Chondrocyte (in vitro differentiated cells): ENCODE measurements at regions not wholly inside any gene's neighbourhood (a gene's known extent, or its start where the extent isn't known, plus 50 kb on each side); places are given as distances from the start of the nearest gene placed in this dataset.
"Not testable (repeated sequence)": the region's sequence is repeated elsewhere in the genome, so short reads cannot be mapped to it uniquely, and the experiment has no call there.

Experiments
- DNase-seq: peaks from one replicate; pipeline ENCODE4 v3.0.0; 2021; ENCODE audit warnings: mixed read lengths, low spot score
- H3K27ac Mint-ChIP-seq: one replicate; pipeline ENCODE4 v1.8.0; 2021; ENCODE audit warnings: mild to moderate bottlenecking, moderate library complexity, mixed read lengths; ENCODE audit not compliant: unreplicated experiment
- H3K27me3 Mint-ChIP-seq: 2 replicates; pipeline ENCODE4 v1.8.0; 2021; ENCODE audit warnings: low read depth, mixed read lengths
- H3K36me3 Mint-ChIP-seq: 2 replicates; pipeline ENCODE4 v1.8.0; 2021; ENCODE audit warnings: low read depth, mixed read lengths
- H3K4me1 Mint-ChIP-seq: 2 replicates; pipeline ENCODE4 v1.8.0; 2021; ENCODE audit warnings: low read depth, mild to moderate bottlenecking, mixed read lengths
- H3K4me3 Mint-ChIP-seq: one replicate; pipeline ENCODE4 v1.8.0; 2021; ENCODE audit warnings: mild to moderate bottlenecking, moderate library complexity, mixed read lengths; ENCODE audit not compliant: unreplicated experiment
- H3K9me3 Mint-ChIP-seq: 2 replicates; pipeline ENCODE4 v1.8.0; 2021; ENCODE audit warnings: low read depth, mixed read lengths
- TF ChIP-seq, protein P1 (sequence below): fragments of 200-600 bp; sonication (generic); IDR thresholded peaks from 2 replicates; pipeline ENCODE4 v1.5.0; 2021; ENCODE audit warnings: antibody characterized with exemption, mild to moderate bottlenecking, moderate library complexity

DNA sequence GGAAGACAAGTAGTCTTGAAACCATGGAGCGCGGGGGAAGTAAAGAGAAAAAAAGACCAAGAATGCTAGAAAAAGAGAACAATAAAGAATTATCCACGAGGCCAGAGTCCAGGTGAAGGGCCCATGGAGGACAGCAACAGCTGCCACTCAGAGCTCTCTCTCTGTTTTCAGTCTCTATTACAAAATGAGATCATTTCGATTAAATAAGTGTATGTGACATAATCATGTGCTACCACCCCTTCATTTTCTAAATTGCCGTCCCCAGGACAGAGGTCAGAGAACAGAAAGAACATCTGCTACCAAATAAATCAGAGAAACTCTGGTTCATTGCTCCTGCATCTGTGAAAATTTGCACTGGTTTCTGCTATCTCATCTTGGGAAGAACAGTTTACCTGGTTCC is 838.7 kb downstream of the RNF144A start:
- Mint-ChIP-seq H3K27me3 (no peaks in the 10 kb centered on the region), H3K4me1 (no peaks in the 10 kb centered on the region), H3K27ac (no peak overlapping the region), H3K4me3 (no peak overlapping the region), H3K9me3 (peaks cover 30% of the 10 kb centered on the region), H3K36me3 (peaks cover 3% of the 10 kb centered on the region)
- TF ChIP-seq, protein P1, sequence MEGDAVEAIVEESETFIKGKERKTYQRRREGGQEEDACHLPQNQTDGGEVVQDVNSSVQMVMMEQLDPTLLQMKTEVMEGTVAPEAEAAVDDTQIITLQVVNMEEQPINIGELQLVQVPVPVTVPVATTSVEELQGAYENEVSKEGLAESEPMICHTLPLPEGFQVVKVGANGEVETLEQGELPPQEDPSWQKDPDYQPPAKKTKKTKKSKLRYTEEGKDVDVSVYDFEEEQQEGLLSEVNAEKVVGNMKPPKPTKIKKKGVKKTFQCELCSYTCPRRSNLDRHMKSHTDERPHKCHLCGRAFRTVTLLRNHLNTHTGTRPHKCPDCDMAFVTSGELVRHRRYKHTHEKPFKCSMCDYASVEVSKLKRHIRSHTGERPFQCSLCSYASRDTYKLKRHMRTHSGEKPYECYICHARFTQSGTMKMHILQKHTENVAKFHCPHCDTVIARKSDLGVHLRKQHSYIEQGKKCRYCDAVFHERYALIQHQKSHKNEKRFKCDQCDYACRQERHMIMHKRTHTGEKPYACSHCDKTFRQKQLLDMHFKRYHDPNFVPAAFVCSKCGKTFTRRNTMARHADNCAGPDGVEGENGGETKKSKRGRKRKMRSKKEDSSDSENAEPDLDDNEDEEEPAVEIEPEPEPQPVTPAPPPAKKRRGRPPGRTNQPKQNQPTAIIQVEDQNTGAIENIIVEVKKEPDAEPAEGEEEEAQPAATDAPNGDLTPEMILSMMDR, result no peak
- DNase-seq, result no peak

DNA sequence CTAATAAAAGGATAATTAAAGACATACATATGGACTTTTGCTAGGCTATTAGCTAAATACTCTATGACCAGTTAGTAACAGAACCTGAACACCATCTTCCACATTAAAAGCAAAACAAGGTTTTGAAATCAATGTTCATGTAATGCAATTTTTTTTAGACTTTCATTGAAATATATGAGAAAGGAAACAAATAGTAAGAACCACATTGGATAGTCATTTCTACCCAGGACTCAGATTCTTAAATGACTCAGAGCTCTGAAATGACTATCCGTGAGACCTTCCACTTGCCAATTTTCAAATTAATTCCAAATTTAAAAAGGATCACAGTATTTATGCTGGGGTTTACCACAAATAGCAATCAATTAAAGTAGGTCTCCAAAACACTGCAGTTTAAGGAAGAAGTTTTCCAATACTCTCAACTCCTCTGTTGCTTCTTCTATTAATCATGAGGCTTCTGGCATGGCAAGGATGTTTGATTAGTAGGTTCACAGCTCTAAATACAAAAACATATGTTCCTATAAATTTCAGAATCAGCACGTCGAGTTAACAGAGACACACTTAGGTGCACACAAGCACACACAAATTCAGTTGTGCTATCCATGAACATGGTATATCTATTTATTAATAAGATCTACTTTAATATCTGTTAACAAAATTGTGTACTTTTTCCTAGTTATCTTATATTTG is 841.0 kb downstream of the RNF144A start:
- H3K4me3 Mint-ChIP-seq, result no peak overlapping the region

DNA sequence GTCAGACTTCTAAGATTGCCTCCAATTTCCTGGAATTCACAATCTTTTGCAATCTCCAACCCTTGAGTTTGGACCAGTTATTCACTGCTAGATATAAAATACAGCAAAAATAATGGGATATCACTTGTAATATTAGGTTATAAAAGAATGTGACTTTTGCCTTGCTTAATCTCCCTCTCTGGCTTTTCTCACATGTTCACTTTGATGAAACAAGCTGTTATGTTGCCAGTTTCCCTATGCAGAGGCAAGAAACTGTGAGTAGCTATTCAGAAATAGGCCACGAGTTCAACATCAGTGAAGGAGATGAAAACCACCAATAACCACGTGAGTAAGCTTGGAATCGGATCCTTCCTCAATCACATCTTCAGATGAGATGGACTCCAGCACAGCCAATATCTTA is 842.7 kb downstream of the RNF144A start:
- peaks cover 26% of the 10 kb centered on the region for H3K9me3 Mint-ChIP-seq
- H3K4me1 Mint-ChIP-seq, result no peaks in the 10 kb centered on the region
- TF ChIP-seq, protein P1, result no peak
- no peak for DNase-seq
- no peak overlapping the region for H3K27ac Mint-ChIP-seq
- H3K27me3 Mint-ChIP-seq, result no peaks in the 10 kb centered on the region
- peaks cover 5% of the 10 kb centered on the region for H3K36me3 Mint-ChIP-seq
- H3K4me3 Mint-ChIP-seq, result no peak overlapping the region

More for the DNA sequence above, 841.0 kb downstream of the RNF144A start:
- Mint-ChIP-seq H3K4me1 (no peaks in the 10 kb centered on the region), H3K27me3 (no peaks in the 10 kb centered on the region), H3K27ac (no peak overlapping the region), H3K9me3 (peaks cover 32% of the 10 kb centered on the region), H3K36me3 (peaks cover 5% of the 10 kb centered on the region)
- TF ChIP-seq, protein P1, result no peak
- no peak for DNase-seq

DNA sequence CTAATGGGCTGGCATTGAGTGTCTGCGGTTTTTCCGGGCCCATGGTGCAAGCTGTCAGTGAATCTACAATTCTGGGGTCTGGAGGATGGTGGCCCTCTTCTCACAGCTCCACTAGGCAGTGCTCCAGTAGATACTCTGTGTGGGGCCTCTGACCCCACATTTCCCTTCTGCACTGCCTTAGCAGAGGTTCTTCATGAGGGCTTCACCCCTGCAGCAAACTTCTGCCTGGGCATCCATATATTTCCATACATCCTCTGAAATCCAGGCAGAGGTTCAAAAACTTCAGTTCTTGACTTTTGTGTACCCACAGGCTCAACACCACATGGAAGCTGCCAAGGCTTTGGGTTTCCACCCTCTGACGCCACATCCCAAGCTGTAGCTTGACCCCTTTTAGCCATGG is 846.2 kb downstream of the RNF144A start:
- H3K36me3 Mint-ChIP-seq, H3K4me3 Mint-ChIP-seq, H3K27me3 Mint-ChIP-seq, H3K4me1 Mint-ChIP-seq, H3K27ac Mint-ChIP-seq, DNase-seq: not testable (repeated sequence)
- H3K9me3 Mint-ChIP-seq, result peaks cover 15% of the 10 kb centered on the region

DNA sequence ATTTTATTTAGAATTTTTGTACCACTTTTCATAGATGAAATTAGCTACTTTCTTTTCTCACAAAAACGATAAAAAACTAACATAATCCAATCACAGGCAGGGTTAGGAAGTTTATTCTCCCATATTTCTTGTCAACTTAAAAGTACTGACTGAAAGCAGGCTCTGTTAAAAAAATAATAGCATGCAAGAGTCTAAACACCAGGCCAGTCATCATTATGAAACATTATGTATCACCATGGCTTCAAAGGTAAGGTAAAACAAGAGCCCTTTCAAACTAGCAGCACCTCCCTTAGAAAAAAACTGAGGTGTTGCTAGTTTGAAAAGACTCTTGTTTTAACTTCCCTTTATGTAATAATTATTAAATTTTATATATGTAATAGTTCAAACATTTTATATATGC is 848.0 kb downstream of the RNF144A start:
- Mint-ChIP-seq H3K27ac (no peak overlapping the region), H3K36me3 (peaks cover 2% of the 10 kb centered on the region), H3K4me1 (no peaks in the 10 kb centered on the region), H3K27me3 (no peaks in the 10 kb centered on the region), H3K4me3 (no peak overlapping the region), H3K9me3 (peaks cover 14% of the 10 kb centered on the region)
- TF ChIP-seq, protein P1, result no peak
- DNase-seq, result no peak

DNA sequence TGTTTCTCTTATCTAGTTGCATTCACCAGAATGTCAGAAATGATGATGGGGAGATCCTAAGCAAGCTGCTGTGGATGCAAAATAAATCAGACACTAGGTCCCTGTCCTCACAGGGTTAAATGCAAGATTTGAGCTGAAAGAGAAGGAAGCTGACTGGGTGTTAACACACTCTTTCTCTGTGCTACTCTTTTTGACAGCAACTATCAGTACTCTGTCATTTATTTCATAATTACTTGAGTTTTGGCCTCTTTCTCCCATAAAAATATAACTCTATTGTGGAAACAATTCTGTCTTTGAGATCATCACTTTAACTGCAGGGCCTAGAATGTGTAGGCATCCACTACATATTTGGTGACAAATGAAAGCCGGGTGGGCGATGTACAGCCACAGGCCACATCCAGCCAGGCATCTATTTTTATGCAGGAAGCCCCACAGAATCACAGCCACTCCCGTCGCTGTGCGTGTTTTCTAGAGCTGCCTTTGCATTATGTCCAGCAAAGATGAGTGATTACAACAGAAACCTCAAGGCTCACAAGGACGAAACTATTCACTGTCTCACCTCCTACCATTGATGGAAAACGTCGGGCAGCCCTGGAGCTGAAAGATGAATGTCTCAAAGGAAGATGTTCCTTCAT is 849.0 kb downstream of the RNF144A start:
- H3K4me1 Mint-ChIP-seq, result no peaks in the 10 kb centered on the region
- no peak overlapping the region for H3K4me3 Mint-ChIP-seq
- no peaks in the 10 kb centered on the region for H3K27me3 Mint-ChIP-seq
- no peak overlapping the region for H3K27ac Mint-ChIP-seq
- DNase-seq, result no peak
- peaks cover 2% of the 10 kb centered on the region for H3K36me3 Mint-ChIP-seq
- TF ChIP-seq, protein P1, result no peak
- peaks cover 14% of the 10 kb centered on the region for H3K9me3 Mint-ChIP-seq
